Head of caudate nucleus (tissue), 42 donors: ENCODE measurements at regions not wholly inside any gene's neighbourhood (a gene's known extent, or its start where the extent isn't known, plus 50 kb on each side); places are given as distances from the start of the nearest gene placed in this dataset.

Experiments used
- DNase-seq, 42 donors: peaks; one replicate each; pipeline versions ENCODE4 v3.0.0 to v3.0.0-alpha.2; 2020 to 2021; ENCODE audit warnings: mixed read lengths in 7 of 42
- intact Hi-C: fragments of 100-400 bp; cut with DNase I; formaldehyde crosslinking; loops from one replicate; pipeline ENCODE4 v1.15.0; 2022

GRCh38 chr2:94939349-94939748 is 68.1 kb downstream of the TEKT4 start:
- DNase-seq = no peak
- intact Hi-C loops = no loop called here

GRCh38 chr2:94947097-94948016 is 76.1 kb downstream of the TEKT4 start:
- intact Hi-C loops = no loop called here
- DNase-seq = no peak

- no peak for DNase-seq
- intact Hi-C loops = no loop called here
Observed at GRCh38 chr2:94955702-94956101, 69.8 kb upstream of the MAL start.

- intact Hi-C loops = no loop called here
- peak; percentile 34 to 85 (median 66) for DNase-seq
Observed at GRCh38 chr2:94956797-94957391, 68.6 kb upstream of the MAL start.

- intact Hi-C loops = no loop called here
- DNase-seq = no peak
Observed at GRCh38 chr2:94958245-94958644, 67.3 kb upstream of the MAL start.

- intact Hi-C loops = no loop called here
- no peak for DNase-seq
Observed at GRCh38 chr2:94960266-94960665, 65.2 kb upstream of the MAL start.

GRCh38 chr2:94960751-94961150 is 64.8 kb upstream of the MAL start:
- DNase-seq = no peak
- intact Hi-C loops = no loop called here

- intact Hi-C loops = no loop called here
- DNase-seq = no peak
Observed at GRCh38 chr2:94964193-94964592, 61.3 kb upstream of the MAL start.

- intact Hi-C loops = no loop called here
- no peak for DNase-seq
Observed at GRCh38 chr2:94966689-94967088, 58.8 kb upstream of the MAL start.

- no peak for DNase-seq
- intact Hi-C loops = no loop called here
Observed at GRCh38 chr2:94970353-94970752, 55.2 kb upstream of the MAL start.
